Left renal pelvis (tissue), 4 donors: ENCODE measurements at regions not wholly inside any gene's neighbourhood (a gene's known extent, or its start where the extent isn't known, plus 50 kb on each side); places are given as distances from the start of the nearest gene placed in this dataset.

Source experiments
- DNase-seq, 4 donors: peaks; one replicate each; pipeline ENCODE4 v3.0.0-alpha.2; 2013; ENCODE audit warnings: low read depth in 4 of 4, low spot score in 3 of 4

- DNase-seq, result no peak
Measured at GRCh38 chr13:107295416-107296140, 727.6 kb upstream of the ARGLU1 start.

- no peak for DNase-seq
Measured at GRCh38 chr13:107293924-107294323, 726.0 kb upstream of the ARGLU1 start.

- DNase-seq, result no peak
Measured at GRCh38 chr13:107291875-107292274, 723.9 kb upstream of the ARGLU1 start.

GRCh38 chr13:107289540-107289939 lies 721.6 kb upstream of the ARGLU1 start:
- DNase-seq, result no peak

GRCh38 chr13:107284173-107284572 lies 716.2 kb upstream of the ARGLU1 start:
- DNase-seq, result no peak

GRCh38 chr13:107277911-107278310 lies 710.0 kb upstream of the ARGLU1 start:
- no peak for DNase-seq

GRCh38 chr13:107276936-107277335 lies 709.0 kb upstream of the ARGLU1 start:
- DNase-seq, result no peak

GRCh38 chr13:107275945-107276614 lies 708.1 kb upstream of the ARGLU1 start:
- no peak for DNase-seq

- DNase-seq, result no peak
Measured at GRCh38 chr13:107275312-107275711, 707.4 kb upstream of the ARGLU1 start.

- no peak for DNase-seq
Measured at GRCh38 chr13:107271227-107271626, 703.3 kb upstream of the ARGLU1 start.

- DNase-seq, result no peak
Measured at GRCh38 chr13:107266657-107267056, 698.7 kb upstream of the ARGLU1 start.

- DNase-seq, result no peak
Measured at GRCh38 chr13:107258599-107259187, 690.8 kb upstream of the ARGLU1 start.

GRCh38 chr13:107254392-107254791 lies 686.5 kb upstream of the ARGLU1 start:
- no peak for DNase-seq

GRCh38 chr13:107252428-107252827 lies 684.5 kb upstream of the ARGLU1 start:
- DNase-seq, result no peak

- DNase-seq, result no peak
Measured at GRCh38 chr13:107252021-107252420, 684.1 kb upstream of the ARGLU1 start.

- no peak for DNase-seq
Measured at GRCh38 chr13:107251341-107251740, 683.4 kb upstream of the ARGLU1 start.

- no peak for DNase-seq
Measured at GRCh38 chr13:107250628-107251027, 682.7 kb upstream of the ARGLU1 start.

- DNase-seq, result no peak
Measured at GRCh38 chr13:107244241-107244640, 676.3 kb upstream of the ARGLU1 start.

GRCh38 chr13:107242138-107242537 lies 674.2 kb upstream of the ARGLU1 start:
- DNase-seq, result no peak

- no peak for DNase-seq
Measured at GRCh38 chr13:107241381-107241780, 673.4 kb upstream of the ARGLU1 start.

- no peak for DNase-seq
Measured at GRCh38 chr13:107239213-107239612, 671.3 kb upstream of the ARGLU1 start.
